ENCODE measurements at regions not wholly inside any gene's neighbourhood (a gene's known extent, or its start where the extent isn't known, plus 50 kb on each side); places are given as distances from the start of the nearest gene placed in this dataset.

GRCh38 chr9:118321788-118322187 is 617.6 kb downstream of the TLR4 start:
- TF ChIP-seq CTCF (conservative IDR thresholded peaks at IDR 0.05 in 1 of 2, IDR thresholded peaks at IDR 0.05 in 1 of 2; ENCODE audit: low read depth in 1 of 2, low read length in 2 of 2) (no peak), EZH2 (IDR thresholded peaks at IDR 0.05; ENCODE audit: low read length, missing control alignments) (no peak)
